ENCODE measurements at regions not wholly inside any gene's neighbourhood (a gene's known extent, or its start where the extent isn't known, plus 50 kb on each side); places are given as distances from the start of the nearest gene placed in this dataset.
"Not testable (repeated sequence)": the region's sequence is repeated elsewhere in the genome, so short reads cannot be mapped to it uniquely, and the experiment has no call there.

DNA sequence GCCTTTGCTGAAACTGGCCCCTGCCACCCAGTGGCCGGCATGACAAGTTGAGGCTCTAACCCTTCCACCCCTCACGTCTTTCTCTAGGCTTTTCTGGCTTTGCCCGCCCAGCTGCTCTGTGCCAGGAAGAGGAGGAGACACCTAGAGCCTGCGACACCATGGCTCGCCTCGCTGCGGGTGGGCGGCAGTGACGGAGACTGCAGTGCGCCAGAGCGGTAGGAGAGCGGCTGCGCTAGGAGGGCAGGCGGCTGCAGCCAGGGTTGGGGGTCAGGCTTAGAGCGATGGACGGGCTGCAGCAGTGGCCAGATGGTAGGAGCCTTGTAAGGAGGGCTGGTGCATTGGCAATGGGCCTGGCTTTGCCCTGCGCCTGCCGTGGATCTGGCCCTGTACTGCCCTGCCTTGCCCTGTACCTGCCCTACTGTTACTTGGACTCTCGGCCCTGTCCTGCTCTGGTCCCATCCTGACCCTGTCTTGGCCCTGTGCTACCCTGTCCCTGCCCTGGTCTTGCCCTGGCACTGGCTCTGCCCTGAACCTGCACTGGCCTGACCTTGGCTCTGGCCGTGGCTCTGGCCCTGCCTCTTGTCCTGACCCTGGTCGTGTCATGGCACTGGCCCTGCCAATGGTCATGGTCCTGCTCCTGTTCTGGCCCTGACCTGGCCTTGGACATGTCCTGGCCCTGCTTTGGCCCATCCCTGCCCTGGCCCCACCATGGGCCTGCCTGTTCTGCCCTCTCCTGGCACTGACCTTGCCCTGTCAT lies 330.7 kb upstream of the PLGLB1 start:
- DNase-seq (ENCODE audit: low read depth): not testable (repeated sequence)

- DNase-seq (ENCODE audit: low read depth): not testable (repeated sequence)
Observed at GRCh38 chr2:87353408-87353807, 331.8 kb upstream of the PLGLB1 start.

- DNase-seq (ENCODE audit: low read depth): not testable (repeated sequence)
Observed at GRCh38 chr2:87354102-87354501, 332.5 kb upstream of the PLGLB1 start.

GRCh38 chr2:87360250-87360649 lies 338.6 kb upstream of the PLGLB1 start:
- DNase-seq (ENCODE audit: low read depth): not testable (repeated sequence)

DNA sequence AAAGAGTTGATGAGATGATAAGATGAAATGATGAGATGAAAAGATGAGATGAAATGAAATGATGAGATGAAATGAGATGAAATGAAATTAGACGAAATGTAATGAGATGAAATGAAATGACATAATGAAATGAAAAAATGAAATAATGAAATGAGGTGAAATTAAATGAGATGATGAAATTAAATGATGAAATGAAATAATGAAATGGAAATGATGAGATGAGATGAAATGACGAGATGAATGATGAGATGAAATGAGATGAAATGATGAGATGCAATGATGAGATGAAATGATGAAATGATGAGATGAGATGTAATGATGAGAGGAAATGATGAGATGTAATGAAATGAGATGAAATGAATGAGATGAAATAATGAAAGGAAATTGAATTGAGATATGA lies 339.3 kb upstream of the PLGLB1 start:
- DNase-seq (ENCODE audit: low read depth): not testable (repeated sequence)

DNA sequence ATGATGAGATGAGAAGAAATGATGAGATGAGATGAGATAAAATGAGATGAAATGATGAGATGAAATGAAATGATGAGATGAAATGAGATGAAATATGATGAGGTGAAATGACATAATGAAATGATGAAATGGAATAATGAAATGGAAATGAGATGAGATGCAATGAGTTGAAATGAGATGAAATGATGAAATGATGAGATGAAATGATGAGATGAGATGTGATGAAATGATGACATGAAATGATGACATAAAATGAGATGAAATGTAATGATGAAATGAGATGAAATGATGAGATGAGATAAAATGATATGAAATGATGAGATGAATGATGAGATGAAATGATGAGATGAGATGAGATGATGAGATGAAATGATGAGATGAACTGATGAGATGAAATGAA lies 340.2 kb upstream of the PLGLB1 start:
- DNase-seq (ENCODE audit: low read depth): not testable (repeated sequence)

- DNase-seq (ENCODE audit: low read depth): not testable (repeated sequence)
Observed at GRCh38 chr2:87364379-87364778, 342.7 kb upstream of the PLGLB1 start.

- DNase-seq (ENCODE audit: low read depth): not testable (repeated sequence)
Observed at GRCh38 chr2:87365038-87365437, 343.4 kb upstream of the PLGLB1 start.

- not testable (repeated sequence) for DNase-seq (ENCODE audit: low read depth)
Observed at GRCh38 chr2:87386063-87386560, 361.8 kb upstream of the PLGLB2 start.

DNA sequence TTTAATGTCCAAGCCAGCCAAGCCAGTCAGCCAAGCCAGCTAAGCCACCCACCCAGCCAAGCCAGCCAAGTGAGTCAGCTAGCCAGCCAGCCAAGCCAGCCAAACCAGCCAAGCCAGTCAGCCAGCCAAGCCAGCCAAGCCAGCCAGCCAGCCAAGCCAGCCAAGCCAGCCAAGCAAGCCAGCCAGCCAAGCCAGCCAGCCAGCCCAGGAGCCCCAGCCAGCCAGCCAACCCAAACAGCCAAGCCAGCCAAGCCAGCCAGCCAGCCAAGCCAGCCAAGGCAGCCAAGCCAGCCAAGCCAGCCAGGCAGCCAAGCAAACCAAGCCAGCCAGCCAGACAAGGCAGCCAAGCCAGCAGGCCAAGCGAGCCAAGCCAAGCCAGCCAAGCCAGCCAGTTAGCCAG lies 352.1 kb upstream of the PLGLB2 start:
- not testable (repeated sequence) for DNase-seq (ENCODE audit: low read depth)

GRCh38 chr2:87396551-87397265 lies 351.2 kb upstream of the PLGLB2 start:
- DNase-seq (ENCODE audit: low read depth): not testable (repeated sequence)

GRCh38 chr2:87397276-87398065 lies 350.4 kb upstream of the PLGLB2 start:
- DNase-seq (ENCODE audit: low read depth): not testable (repeated sequence)

DNA sequence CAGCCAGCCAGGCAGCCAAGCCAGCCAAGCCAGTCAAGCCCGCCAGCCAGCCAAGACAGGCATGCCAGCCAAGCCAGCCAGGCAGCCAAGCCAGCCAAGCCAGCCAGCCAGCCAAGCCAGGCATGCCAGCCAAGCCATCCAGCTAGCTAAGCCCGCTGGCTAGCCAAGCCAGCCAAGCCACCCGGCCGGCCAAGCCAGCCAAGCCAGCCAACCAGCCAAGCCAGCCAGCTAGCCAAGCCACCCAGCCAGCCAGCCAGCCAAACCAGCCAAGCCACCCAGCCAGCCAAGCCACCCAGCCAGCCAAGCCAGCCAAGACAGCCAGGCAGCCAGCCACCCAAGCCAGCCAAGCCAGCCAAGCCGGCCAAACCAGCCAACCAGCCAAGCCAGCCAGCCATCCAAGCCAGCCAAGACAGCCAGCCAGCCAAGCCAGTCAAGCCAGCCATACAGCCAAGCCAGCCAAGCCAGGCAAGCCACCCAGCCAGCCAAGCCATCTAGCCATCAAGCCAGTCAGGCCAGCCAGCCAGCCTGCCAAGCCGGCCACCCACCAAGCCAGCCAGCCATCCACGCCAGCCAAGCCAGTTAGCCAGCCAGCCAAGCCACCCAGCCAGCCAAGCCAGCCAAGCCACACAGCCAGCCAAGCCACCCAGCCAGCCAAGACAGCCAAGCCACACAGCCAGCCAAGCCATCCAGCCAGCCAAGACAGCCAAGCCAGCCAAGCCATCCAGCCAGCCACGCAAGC lies 349.2 kb upstream of the PLGLB2 start:
- not testable (repeated sequence) for DNase-seq (ENCODE audit: low read depth)

GRCh38 chr2:87401726-87402345 lies 346.1 kb upstream of the PLGLB2 start:
- DNase-seq (ENCODE audit: low read depth): no peak

DNA sequence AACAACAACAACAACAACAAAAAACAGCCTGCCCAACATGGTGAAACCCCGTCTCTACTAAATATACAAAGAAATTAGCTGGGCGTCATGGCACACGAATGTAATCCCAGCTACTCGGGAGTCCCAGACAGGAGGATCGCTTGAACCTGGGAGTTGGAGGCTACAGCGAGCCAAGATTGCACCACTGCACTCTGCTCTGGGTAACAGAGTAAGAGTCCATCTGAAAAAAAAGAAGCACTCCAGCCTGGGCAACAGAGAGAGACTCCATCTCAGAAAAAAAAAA lies 344.1 kb upstream of the PLGLB2 start:
- DNase-seq (ENCODE audit: low read depth): no peak

- not testable (repeated sequence) for DNase-seq (ENCODE audit: low read depth)
Observed at GRCh38 chr2:87404411-87405255, 343.3 kb upstream of the PLGLB2 start.

- not testable (repeated sequence) for DNase-seq (ENCODE audit: low read depth)
Observed at GRCh38 chr2:87405531-87406216, 342.2 kb upstream of the PLGLB2 start.

DNA sequence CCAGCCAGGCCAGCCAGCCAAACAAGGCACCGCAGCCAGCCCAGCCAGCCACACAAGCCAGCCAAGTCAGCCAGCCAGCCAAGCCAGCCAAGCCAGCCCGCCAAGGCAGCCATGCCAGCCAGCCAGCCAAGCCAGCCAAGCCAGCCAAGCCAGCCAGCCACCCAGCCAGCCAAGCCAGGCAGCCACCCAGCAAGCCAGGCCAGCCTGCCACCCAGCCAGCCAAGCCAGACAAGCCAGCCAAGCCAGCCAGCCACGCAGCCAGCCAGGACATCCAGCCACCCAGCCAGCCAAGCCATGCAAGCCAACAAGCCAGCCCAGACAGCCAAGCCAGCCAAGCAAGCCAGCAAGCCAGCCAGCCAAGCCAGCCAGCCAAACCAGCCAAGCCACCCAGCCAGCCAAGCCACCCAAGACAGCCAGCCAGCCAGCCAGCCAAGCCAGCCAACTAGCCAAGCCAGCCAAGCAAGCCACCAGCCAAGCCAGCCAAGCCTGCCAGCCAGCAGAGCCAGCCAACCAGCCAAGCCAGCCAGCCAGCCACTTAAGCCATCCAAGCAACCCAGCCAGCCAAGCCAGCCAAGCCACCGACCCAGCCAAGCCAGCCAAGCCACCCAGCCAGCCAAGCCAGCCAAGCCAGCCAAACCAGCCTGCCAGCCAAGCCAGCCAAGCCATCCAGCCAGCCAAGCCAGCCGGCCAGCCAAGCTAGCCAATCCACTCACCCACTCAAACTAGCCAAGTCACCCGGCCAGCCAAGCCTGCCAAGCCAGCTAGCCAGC lies 341.3 kb upstream of the PLGLB2 start:
- DNase-seq (ENCODE audit: low read depth): not testable (repeated sequence)

GRCh38 chr2:87409601-87410000 lies 338.3 kb upstream of the PLGLB2 start:
- DNase-seq (ENCODE audit: low read depth): not testable (repeated sequence)
